ENCODE measurements at regions not wholly inside any gene's neighbourhood (a gene's known extent, or its start where the extent isn't known, plus 50 kb on each side); places are given as distances from the start of the nearest gene placed in this dataset.
A peak's percentile ranks its signal among the peaks of the same experiment; 100 is the strongest.

- no peaks in the 10 kb centered on the region for H3K36me3 ChIP-seq
- H3K4me3 ChIP-seq: no peak overlapping the region
- no peaks in the 10 kb centered on the region; the same call in 1 of the 2 replicates for H3K9me3 ChIP-seq
- no peak for DNase-seq
- no peaks in the 10 kb centered on the region for H3K27me3 ChIP-seq
Measured at GRCh38 chr7:12888717-12889116, 201.3 kb downstream of the ARL4A start.

GRCh38 chr7:12889391-12889790 is 202.0 kb downstream of the ARL4A start:
- no peaks in the 10 kb centered on the region; the same call in 1 of the 2 replicates for H3K9me3 ChIP-seq
- no peaks in the 10 kb centered on the region for H3K27me3 ChIP-seq
- no peaks in the 10 kb centered on the region for H3K36me3 ChIP-seq
- peak; percentile 37 for DNase-seq
- H3K4me3 ChIP-seq: no peak overlapping the region

- H3K9me3 ChIP-seq: no peaks in the 10 kb centered on the region; the same call in 1 of the 2 replicates
- no peaks in the 10 kb centered on the region for H3K36me3 ChIP-seq
- no peaks in the 10 kb centered on the region for H3K27me3 ChIP-seq
- no peak overlapping the region for H3K4me3 ChIP-seq
- no peak for DNase-seq
Measured at GRCh38 chr7:12890586-12890985, 203.2 kb downstream of the ARL4A start.

- H3K9me3 ChIP-seq: no peaks in the 10 kb centered on the region; the same call in 1 of the 2 replicates
- no peak overlapping the region for H3K4me3 ChIP-seq
- no peaks in the 10 kb centered on the region for H3K36me3 ChIP-seq
- no peaks in the 10 kb centered on the region for H3K27me3 ChIP-seq
- DNase-seq: no peak
Measured at GRCh38 chr7:12893292-12893691, 205.9 kb downstream of the ARL4A start.

- Histone ChIP-seq H3K36me3 (no peaks in the 10 kb centered on the region), H3K9me3 (no peaks in the 10 kb centered on the region; the same call in 1 of the 2 replicates), H3K4me3 (no peak overlapping the region), H3K27me3 (no peaks in the 10 kb centered on the region)
- DNase-seq: no peak
Measured at GRCh38 chr7:12895296-12895695, 207.9 kb downstream of the ARL4A start.

- no peaks in the 10 kb centered on the region for H3K9me3 ChIP-seq
- H3K36me3 ChIP-seq: no peaks in the 10 kb centered on the region
- H3K4me3 ChIP-seq: no peak overlapping the region
- H3K27me3 ChIP-seq: no peaks in the 10 kb centered on the region
- DNase-seq: no peak
Measured at GRCh38 chr7:12896316-12896715, 208.9 kb downstream of the ARL4A start.

- no peak for DNase-seq
- no peaks in the 10 kb centered on the region for H3K9me3 ChIP-seq
- H3K4me3 ChIP-seq: no peak overlapping the region
- no peaks in the 10 kb centered on the region for H3K27me3 ChIP-seq
- H3K36me3 ChIP-seq: no peaks in the 10 kb centered on the region
Measured at GRCh38 chr7:12898004-12898403, 210.6 kb downstream of the ARL4A start.

GRCh38 chr7:12898620-12899019 is 211.2 kb downstream of the ARL4A start:
- no peak for DNase-seq
- H3K9me3 ChIP-seq: no peaks in the 10 kb centered on the region
- H3K36me3 ChIP-seq: no peaks in the 10 kb centered on the region
- no peaks in the 10 kb centered on the region for H3K27me3 ChIP-seq
- no peak overlapping the region for H3K4me3 ChIP-seq

GRCh38 chr7:12905671-12906070 is 218.2 kb downstream of the ARL4A start:
- H3K9me3 ChIP-seq: no peaks in the 10 kb centered on the region
- DNase-seq: no peak
- no peaks in the 10 kb centered on the region for H3K36me3 ChIP-seq
- no peaks in the 10 kb centered on the region for H3K27me3 ChIP-seq
- no peak overlapping the region for H3K4me3 ChIP-seq

GRCh38 chr7:12907774-12908173 is 220.3 kb downstream of the ARL4A start:
- Histone ChIP-seq H3K9me3 (no peaks in the 10 kb centered on the region), H3K27me3 (no peaks in the 10 kb centered on the region), H3K4me3 (no peak overlapping the region), H3K36me3 (no peaks in the 10 kb centered on the region)
- DNase-seq: no peak

GRCh38 chr7:12909483-12909882 is 222.1 kb downstream of the ARL4A start:
- no peak for DNase-seq
- H3K36me3 ChIP-seq: no peaks in the 10 kb centered on the region
- H3K9me3 ChIP-seq: no peaks in the 10 kb centered on the region
- no peak overlapping the region for H3K4me3 ChIP-seq
- no peaks in the 10 kb centered on the region for H3K27me3 ChIP-seq

- Histone ChIP-seq H3K9me3 (no peaks in the 10 kb centered on the region), H3K27me3 (no peaks in the 10 kb centered on the region), H3K4me3 (no peak overlapping the region), H3K36me3 (no peaks in the 10 kb centered on the region)
- no peak for DNase-seq
Measured at GRCh38 chr7:12911053-12911452, 223.6 kb downstream of the ARL4A start.

- DNase-seq: no peak
- Histone ChIP-seq H3K36me3 (no peaks in the 10 kb centered on the region), H3K4me3 (no peak overlapping the region), H3K9me3 (no peaks in the 10 kb centered on the region), H3K27me3 (no peaks in the 10 kb centered on the region)
Measured at GRCh38 chr7:12913002-12913401, 225.6 kb downstream of the ARL4A start.

- Histone ChIP-seq H3K27me3 (no peaks in the 10 kb centered on the region), H3K36me3 (no peaks in the 10 kb centered on the region), H3K4me3 (no peak overlapping the region), H3K9me3 (no peaks in the 10 kb centered on the region)
- no peak for DNase-seq
Measured at GRCh38 chr7:12917801-12918200, 230.4 kb downstream of the ARL4A start.

- Histone ChIP-seq H3K36me3 (no peaks in the 10 kb centered on the region), H3K9me3 (no peaks in the 10 kb centered on the region), H3K27me3 (no peaks in the 10 kb centered on the region), H3K4me3 (no peak overlapping the region)
- peak; percentile 3 for DNase-seq
Measured at GRCh38 chr7:12921751-12922345, 234.4 kb downstream of the ARL4A start.

- Histone ChIP-seq H3K4me3 (no peak overlapping the region), H3K36me3 (no peaks in the 10 kb centered on the region), H3K27me3 (no peaks in the 10 kb centered on the region), H3K9me3 (no peaks in the 10 kb centered on the region)
- DNase-seq: no peak
Measured at GRCh38 chr7:12923971-12924370, 236.5 kb downstream of the ARL4A start.

- Histone ChIP-seq H3K4me3 (no peak overlapping the region), H3K27me3 (no peaks in the 10 kb centered on the region), H3K36me3 (no peaks in the 10 kb centered on the region), H3K9me3 (no peaks in the 10 kb centered on the region)
- no peak for DNase-seq
Measured at GRCh38 chr7:12926206-12926605, 238.8 kb downstream of the ARL4A start.

GRCh38 chr7:12927635-12928434 is 240.4 kb downstream of the ARL4A start:
- H3K4me3 ChIP-seq: no peak overlapping the region
- H3K9me3 ChIP-seq: no peaks in the 10 kb centered on the region
- DNase-seq: no peak

More at GRCh38 chr7:12927635-12928434, 240.4 kb downstream of the ARL4A start:
- Histone ChIP-seq H3K27me3 (no peaks in the 10 kb centered on the region), H3K36me3 (no peaks in the 10 kb centered on the region)

All from MG63 (cell line).